ENCODE measurements at regions not wholly inside any gene's neighbourhood (a gene's known extent, or its start where the extent isn't known, plus 50 kb on each side); places are given as distances from the start of the nearest gene placed in this dataset.

GRCh38 chr18:22544626-22545025, 126.9 kb upstream of the CTAGE1 start:
- no peaks in the 10 kb centered on the region for H3K36me3 ChIP-seq
- no peak for TF ChIP-seq CTCF (IDR thresholded peaks at IDR 0.05)
- TF ChIP-seq POLR2A (IDR thresholded peaks at IDR 0.05) = no peak
- no peaks in the 10 kb centered on the region for H3K4me1 ChIP-seq
- no peak overlapping the region for H3K27ac ChIP-seq
- no peaks in the 10 kb centered on the region for H3K27me3 ChIP-seq
- no peaks in the 10 kb centered on the region for H3K9me3 ChIP-seq
- no peak overlapping the region for H3K4me3 ChIP-seq
- DNase-seq = no peak

GRCh38 chr18:22545066-22545760, 127.5 kb upstream of the CTAGE1 start:
- Histone ChIP-seq H3K9me3 (no peaks in the 10 kb centered on the region), H3K27ac (no peak overlapping the region), H3K4me1 (no peaks in the 10 kb centered on the region), H3K36me3 (no peaks in the 10 kb centered on the region), H3K27me3 (no peaks in the 10 kb centered on the region), H3K4me3 (no peak overlapping the region)
- TF ChIP-seq POLR2A (IDR thresholded peaks at IDR 0.05) = no peak
- TF ChIP-seq CTCF (IDR thresholded peaks at IDR 0.05) = no peak
- DNase-seq = no peak

GRCh38 chr18:22546905-22547570, 129.3 kb upstream of the CTAGE1 start:
- Histone ChIP-seq H3K36me3 (no peaks in the 10 kb centered on the region), H3K27me3 (no peaks in the 10 kb centered on the region), H3K27ac (no peak overlapping the region), H3K4me1 (no peaks in the 10 kb centered on the region), H3K4me3 (no peak overlapping the region), H3K9me3 (no peaks in the 10 kb centered on the region)
- no peak for DNase-seq
- TF ChIP-seq CTCF (IDR thresholded peaks at IDR 0.05) (no peak), POLR2A (IDR thresholded peaks at IDR 0.05) (no peak)

GRCh38 chr18:22547807-22548561, 130.3 kb upstream of the CTAGE1 start:
- Histone ChIP-seq H3K27ac (no peak overlapping the region), H3K4me3 (no peak overlapping the region), H3K9me3 (no peaks in the 10 kb centered on the region), H3K36me3 (no peaks in the 10 kb centered on the region), H3K4me1 (no peaks in the 10 kb centered on the region), H3K27me3 (no peaks in the 10 kb centered on the region)
- no peak for TF ChIP-seq CTCF (IDR thresholded peaks at IDR 0.05)
- TF ChIP-seq POLR2A (IDR thresholded peaks at IDR 0.05) = no peak
- no peak for DNase-seq

- H3K4me3 ChIP-seq = no peak overlapping the region
- H3K36me3 ChIP-seq = no peaks in the 10 kb centered on the region
- no peaks in the 10 kb centered on the region for H3K9me3 ChIP-seq
- TF ChIP-seq CTCF (IDR thresholded peaks at IDR 0.05) = no peak
- TF ChIP-seq POLR2A (IDR thresholded peaks at IDR 0.05) = no peak
- no peak for DNase-seq
- no peaks in the 10 kb centered on the region for H3K4me1 ChIP-seq
- H3K27ac ChIP-seq = no peak overlapping the region
- H3K27me3 ChIP-seq = no peaks in the 10 kb centered on the region
Observed at GRCh38 chr18:22549260-22549937, 131.7 kb upstream of the CTAGE1 start.

Data from Peyer's patch (tissue), 4 donors.